HCT116 (cell line): ENCODE measurements at regions not wholly inside any gene's neighbourhood (a gene's known extent, or its start where the extent isn't known, plus 50 kb on each side); places are given as distances from the start of the nearest gene placed in this dataset.

Experiments
- ATAC-seq: fragments of 200-7000 bp; cut with Tn5 transposase; 2 replicates; pipeline ENCODE4 v1.9.1; 2020; ENCODE audit warnings: mild to moderate bottlenecking, moderate library complexity
- BruUV-seq: library from RNA; stranded (reverse); fragments of 400-500 nt; replicated peaks from 2 replicates; lab custom pipeline; 2021; lab: Mats Ljungman, UMichigan
- CTCF ChIA-PET: fragments of 300-600 bp; sonication (Branson Sonifier 250); formaldehyde crosslinking; loops from one replicate; lab custom pipeline; 2021; ENCODE audit warnings: antibody characterized with exemption; lab: Charles Lee
- POLR2A ChIA-PET: fragments of 300-600, 350-600 bp; sonication (Branson Sonifier 250); formaldehyde crosslinking; loops from one replicate; lab custom pipeline; 2021; ENCODE audit warnings: antibody characterized with exemption; lab: Charles Lee
- RAD21 ChIA-PET, 2 experiments: fragments of 300-600 bp; sonication (Branson Sonifier 250); formaldehyde crosslinking; loops; one replicate each; lab custom pipeline; 2023; ENCODE audit warnings: low total read pairs in 2 of 2; ENCODE audit not compliant: uncharacterized antibody in 2 of 2, unreplicated experiment in 2 of 2, low non-redundant PET in 1 of 2; lab: Charles Lee
- DNase-seq: peaks from one replicate; pipeline ENCODE4 v3.0.0-alpha.2; 2010; ENCODE audit warnings: low read depth, low spot score
- H2AFZ ChIP-seq: fragments of 200-600 bp; shearing (Covaris generic), sonication (generic); 2 replicates; pipeline ENCODE4 v1.6.1; 2017; ENCODE audit warnings: low read depth, mixed run types, mixed read lengths, antibody characterized with exemption, low read length; ENCODE audit not compliant: poor library complexity, severe bottlenecking
- H3K27ac ChIP-seq: 2 replicates; pipeline ENCODE4 v1.5.1; 2012; ENCODE audit warnings: low read depth, low read length
- H3K27me3 ChIP-seq: fragments of 200-600 bp; sonication (generic); 2 replicates; pipeline ENCODE4 v1.6.1; 2016; ENCODE audit warnings: mixed run types, low read length, mixed read lengths; ENCODE audit not compliant: insufficient read depth
- H3K36me3 ChIP-seq, 2 experiments: fragments of 200-500 bp in 1 of 2; fragments of 200-600 bp in 1 of 2; sonication (Bioruptor generic) in 1 of 2; sonication (generic) in 1 of 2; 2 replicates each; pipeline versions ENCODE4 v1.5.1 to v1.6.1; 2014 to 2016; ENCODE audit warnings: low read length in 2 of 2, inconsistent platforms in 1 of 2, mixed read lengths in 1 of 2, mixed run types in 1 of 2; ENCODE audit not compliant: insufficient read depth in 2 of 2, control insufficient read depth in 1 of 2
- H3K4me1 ChIP-seq, 2 experiments: fragments of 200-600 bp in 1 of 2; sonication (generic) in 1 of 2; 2 replicates each; pipeline versions ENCODE4 v1.5.1 to v1.6.1; 2012 to 2017; ENCODE audit warnings: low read length in 2 of 2, inconsistent platforms in 1 of 2, mild to moderate bottlenecking in 1 of 2, mixed read lengths in 1 of 2, mixed run types in 1 of 2, moderate library complexity in 1 of 2; ENCODE audit not compliant: insufficient read depth in 2 of 2, control insufficient read depth in 1 of 2
- H3K4me2 ChIP-seq: fragments of 200-600 bp; sonication (generic); 2 replicates; pipeline ENCODE4 v1.6.1; 2017; ENCODE audit warnings: mixed run types, low read length, mixed read lengths
- H3K4me3 ChIP-seq, 2 experiments: fragments of 200-600 bp in 1 of 2; sonication (generic) in 1 of 2; replicated peaks in 1 of 2; 2 replicates each; pipeline ENCODE4 v1.5.1; 2011 to 2016; ENCODE audit warnings: low read length in 2 of 2, control low read depth in 1 of 2, low read depth in 1 of 2, mild to moderate bottlenecking in 1 of 2, mixed read lengths in 1 of 2, mixed run types in 1 of 2
- H3K79me2 ChIP-seq: fragments of 200-600 bp; sonication (generic); 2 replicates; pipeline ENCODE4 v1.6.1; 2017; ENCODE audit warnings: mild to moderate bottlenecking, mixed run types, low read length, moderate library complexity, mixed read lengths; ENCODE audit not compliant: insufficient read depth
- H3K9ac ChIP-seq: fragments of 200-600 bp; sonication (generic); 2 replicates; pipeline ENCODE4 v1.6.1; 2016; ENCODE audit warnings: low read length, mixed read lengths
- H3K9me2 ChIP-seq: fragments of 200-600 bp; sonication (generic), shearing (Covaris generic); 2 replicates; pipeline ENCODE4 v1.6.1; 2017; ENCODE audit warnings: mixed run types, mild to moderate bottlenecking, moderate library complexity; ENCODE audit not compliant: insufficient read depth
- H3K9me3 ChIP-seq, 2 experiments: fragments of 200-500 bp in 1 of 2; fragments of 200-600 bp in 1 of 2; sonication (Bioruptor generic) in 1 of 2; sonication (generic) in 1 of 2; 2 replicates each; pipeline ENCODE4 v1.6.1; 2014 to 2017; ENCODE audit warnings: low read length in 2 of 2, mixed read lengths in 2 of 2, inconsistent platforms in 1 of 2, low read depth in 1 of 2, mild to moderate bottlenecking in 1 of 2, mixed run types in 1 of 2, moderate library complexity in 1 of 2; ENCODE audit not compliant: control insufficient read depth in 1 of 2, insufficient read depth in 1 of 2
- H4K20me1 ChIP-seq: fragments of 200-600 bp; sonication (generic), shearing (Covaris generic); 2 replicates; pipeline ENCODE4 v1.6.1; 2017; ENCODE audit warnings: mixed run types, mild to moderate bottlenecking, moderate library complexity; ENCODE audit not compliant: insufficient read depth
- EZH2 ChIP-seq: fragments of 200-600 bp; sonication (generic); IDR thresholded peaks from 2 replicates; pipeline ENCODE4 v1.6.1; 2017; ENCODE audit warnings: antibody characterized with exemption, mixed run types
- POLR2AphosphoS5 ChIP-seq: IDR thresholded peaks from 2 replicates; pipeline ENCODE4 v1.6.1; 2011; ENCODE audit warnings: mild to moderate bottlenecking, low read depth, low read length, moderate library complexity
- SRF ChIP-seq: IDR thresholded peaks from 2 replicates; pipeline ENCODE4 v1.6.1; 2012; ENCODE audit warnings: low read depth
- TCF7L2 ChIP-seq: IDR thresholded peaks from 2 replicates; pipeline ENCODE4 v1.7.0; 2011; ENCODE audit warnings: borderline replicate concordance, inconsistent platforms; ENCODE audit not compliant: insufficient read depth, insufficient read length; ENCODE audit errors: extremely low read depth
- intact Hi-C: fragments of 100-400 bp; cut with micrococcal nuclease; formaldehyde crosslinking; loops from 2 replicates; pipeline ENCODE4 v1.10.0; 2022
- TF ChIP-seq, protein P1 (sequence below), 3 experiments: fragments of 200-600 bp in 1 of 3; sonication (generic) in 1 of 3; IDR thresholded peaks in 2 of 3; conservative IDR thresholded peaks in 1 of 3; 2 replicates each; pipeline ENCODE4 v1.5.1; 2012 to 2017; ENCODE audit warnings: low read depth in 2 of 3, low read length in 2 of 3, antibody characterized with exemption in 1 of 3, borderline replicate concordance in 1 of 3, control low read depth in 1 of 3, mild to moderate bottlenecking in 1 of 3, mixed read lengths in 1 of 3, mixed run types in 1 of 3, moderate library complexity in 1 of 3; ENCODE audit not compliant: insufficient read depth in 1 of 3
- TF ChIP-seq, protein P2 (sequence below): IDR thresholded peaks from 2 replicates; pipeline ENCODE4 v1.6.1; 2011; ENCODE audit warnings: mild to moderate bottlenecking, low read length, moderate library complexity; ENCODE audit not compliant: insufficient replicate concordance; ENCODE audit errors: extremely low read depth
- TF ChIP-seq, protein P3 (sequence below): IDR thresholded peaks from 2 replicates; pipeline ENCODE4 v1.6.1; 2012

- H3K4me3 ChIP-seq = no peak overlapping the region
- H3K4me2 ChIP-seq = no peak overlapping the region
- H3K4me1 ChIP-seq = no peaks in the 10 kb centered on the region
- no peaks in the 10 kb centered on the region for H3K9me3 ChIP-seq
- RAD21 ChIA-PET = no interaction called here
- no TSS peak for BruUV-seq
- H3K36me3 ChIP-seq = no peaks in the 10 kb centered on the region
- no peak for ATAC-seq
- peaks cover 29% of the 10 kb centered on the region for H3K27me3 ChIP-seq
- no peak for DNase-seq
- TF ChIP-seq SRF = no peak
- TF ChIP-seq, protein P1, sequence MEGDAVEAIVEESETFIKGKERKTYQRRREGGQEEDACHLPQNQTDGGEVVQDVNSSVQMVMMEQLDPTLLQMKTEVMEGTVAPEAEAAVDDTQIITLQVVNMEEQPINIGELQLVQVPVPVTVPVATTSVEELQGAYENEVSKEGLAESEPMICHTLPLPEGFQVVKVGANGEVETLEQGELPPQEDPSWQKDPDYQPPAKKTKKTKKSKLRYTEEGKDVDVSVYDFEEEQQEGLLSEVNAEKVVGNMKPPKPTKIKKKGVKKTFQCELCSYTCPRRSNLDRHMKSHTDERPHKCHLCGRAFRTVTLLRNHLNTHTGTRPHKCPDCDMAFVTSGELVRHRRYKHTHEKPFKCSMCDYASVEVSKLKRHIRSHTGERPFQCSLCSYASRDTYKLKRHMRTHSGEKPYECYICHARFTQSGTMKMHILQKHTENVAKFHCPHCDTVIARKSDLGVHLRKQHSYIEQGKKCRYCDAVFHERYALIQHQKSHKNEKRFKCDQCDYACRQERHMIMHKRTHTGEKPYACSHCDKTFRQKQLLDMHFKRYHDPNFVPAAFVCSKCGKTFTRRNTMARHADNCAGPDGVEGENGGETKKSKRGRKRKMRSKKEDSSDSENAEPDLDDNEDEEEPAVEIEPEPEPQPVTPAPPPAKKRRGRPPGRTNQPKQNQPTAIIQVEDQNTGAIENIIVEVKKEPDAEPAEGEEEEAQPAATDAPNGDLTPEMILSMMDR (IDR thresholded peaks at IDR 0.05 in 2 of 3, conservative IDR thresholded peaks at IDR 0.05 in 1 of 3; ENCODE audit: borderline replicate concordance in 1 of 3, insufficient read depth in 1 of 3, low read depth in 2 of 3, low read length in 2 of 3) = no peak
- TF ChIP-seq TCF7L2 = no peak
- no peak for TF ChIP-seq POLR2AphosphoS5
- no peak for TF ChIP-seq EZH2
- TF ChIP-seq, protein P2, sequence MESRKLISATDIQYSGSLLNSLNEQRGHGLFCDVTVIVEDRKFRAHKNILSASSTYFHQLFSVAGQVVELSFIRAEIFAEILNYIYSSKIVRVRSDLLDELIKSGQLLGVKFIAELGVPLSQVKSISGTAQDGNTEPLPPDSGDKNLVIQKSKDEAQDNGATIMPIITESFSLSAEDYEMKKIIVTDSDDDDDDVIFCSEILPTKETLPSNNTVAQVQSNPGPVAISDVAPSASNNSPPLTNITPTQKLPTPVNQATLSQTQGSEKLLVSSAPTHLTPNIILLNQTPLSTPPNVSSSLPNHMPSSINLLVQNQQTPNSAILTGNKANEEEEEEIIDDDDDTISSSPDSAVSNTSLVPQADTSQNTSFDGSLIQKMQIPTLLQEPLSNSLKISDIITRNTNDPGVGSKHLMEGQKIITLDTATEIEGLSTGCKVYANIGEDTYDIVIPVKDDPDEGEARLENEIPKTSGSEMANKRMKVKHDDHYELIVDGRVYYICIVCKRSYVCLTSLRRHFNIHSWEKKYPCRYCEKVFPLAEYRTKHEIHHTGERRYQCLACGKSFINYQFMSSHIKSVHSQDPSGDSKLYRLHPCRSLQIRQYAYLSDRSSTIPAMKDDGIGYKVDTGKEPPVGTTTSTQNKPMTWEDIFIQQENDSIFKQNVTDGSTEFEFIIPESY = no peak
- TF ChIP-seq, protein P3, sequence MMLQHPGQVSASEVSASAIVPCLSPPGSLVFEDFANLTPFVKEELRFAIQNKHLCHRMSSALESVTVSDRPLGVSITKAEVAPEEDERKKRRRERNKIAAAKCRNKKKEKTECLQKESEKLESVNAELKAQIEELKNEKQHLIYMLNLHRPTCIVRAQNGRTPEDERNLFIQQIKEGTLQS = no peak
- POLR2A ChIA-PET = no interaction called here
- intact Hi-C loops = no loop called here
- no peaks in the 10 kb centered on the region for H3K79me2 ChIP-seq
- no peaks in the 10 kb centered on the region for H3K9me2 ChIP-seq
- H3K9ac ChIP-seq = no peak overlapping the region
- no peak overlapping the region for H3K27ac ChIP-seq
- CTCF ChIA-PET = no interaction called here
- no peak overlapping the region for H2AFZ ChIP-seq
- no peaks in the 10 kb centered on the region for H4K20me1 ChIP-seq
Observed at GRCh38 chr12:5102806-5103205, 59.1 kb downstream of the KCNA5 start.
